CD14-positive monocyte (primary cell): ENCODE measurements at regions not wholly inside any gene's neighbourhood (a gene's known extent, or its start where the extent isn't known, plus 50 kb on each side); places are given as distances from the start of the nearest gene placed in this dataset.
"Not testable (repeated sequence)": the region's sequence is repeated elsewhere in the genome, so short reads cannot be mapped to it uniquely, and the experiment has no call there.

Source experiments
- DNase-seq, 3 donors: peaks; one replicate each; pipeline ENCODE4 v3.0.0-alpha.2; 2011 to 2022
- H2AFZ ChIP-seq: 2 replicates; pipeline ENCODE4 v1.6.0; 2012; ENCODE audit warnings: mild to moderate bottlenecking, low read depth, low read length, inconsistent platforms; ENCODE audit not compliant: insufficient read depth, poor library complexity, severe bottlenecking
- H3K27ac ChIP-seq, 2 donors: 1 replicate in 1 of 2; 2 replicates in 1 of 2; pipeline ENCODE4 v1.5.1; 2012 to 2013; ENCODE audit warnings: low read length in 2 of 2, control low read depth in 1 of 2, inconsistent platforms in 1 of 2, low read depth in 1 of 2, mild to moderate bottlenecking in 1 of 2
- H3K27me3 ChIP-seq, 2 donors: one replicate each; pipeline versions ENCODE4 v1.6.0 to v1.6.1; 2011 to 2013; ENCODE audit warnings: low read length in 2 of 2; ENCODE audit not compliant: control insufficient read depth in 2 of 2, insufficient read depth in 2 of 2
- H3K36me3 ChIP-seq, 2 donors: replicated peaks in 1 of 2; 1 replicate in 1 of 2; 2 replicates in 1 of 2; pipeline versions ENCODE4 v1.5.1 to v1.6.1; 2012 to 2013; ENCODE audit warnings: low read length in 2 of 2, control low read depth in 1 of 2, inconsistent platforms in 1 of 2, mild to moderate bottlenecking in 1 of 2; ENCODE audit not compliant: insufficient read depth in 2 of 2, control insufficient read depth in 1 of 2
- H3K4me1 ChIP-seq, 2 donors: 1 replicate in 1 of 2; 2 replicates in 1 of 2; pipeline versions ENCODE4 v1.5.1 to v1.6.1; 2012 to 2013; ENCODE audit warnings: low read length in 2 of 2, control low read depth in 1 of 2, inconsistent platforms in 1 of 2, mild to moderate bottlenecking in 1 of 2, moderate library complexity in 1 of 2; ENCODE audit not compliant: insufficient read depth in 2 of 2, control insufficient read depth in 1 of 2
- H3K4me2 ChIP-seq: replicated peaks from 2 replicates; pipeline ENCODE3; 2012; ENCODE audit warnings: low read length, moderate library complexity, mild to moderate bottlenecking; ENCODE audit not compliant: poor library complexity, severe bottlenecking; ENCODE audit errors: extremely low read depth
- H3K4me3 ChIP-seq, 3 experiments: fragments of 200-600 bp in 1 of 3; sonication (generic) in 1 of 3; replicated peaks in 1 of 3; 1 replicate in 2 of 3; 2 replicates in 1 of 3; pipeline ENCODE4 v1.5.1; 2011 to 2013; ENCODE audit warnings: low read length in 3 of 3, mild to moderate bottlenecking in 3 of 3, control low read depth in 2 of 3, low read depth in 2 of 3, inconsistent platforms in 1 of 3, moderate library complexity in 1 of 3
- H3K79me2 ChIP-seq: 2 replicates; pipeline ENCODE4 v1.6.0; 2012; ENCODE audit warnings: mild to moderate bottlenecking, control low read depth, inconsistent platforms, low read length, moderate library complexity; ENCODE audit not compliant: insufficient read depth
- H3K9ac ChIP-seq: 2 replicates; pipeline ENCODE4 v1.6.0; 2017; ENCODE audit warnings: low read length, mild to moderate bottlenecking; ENCODE audit not compliant: insufficient read depth, poor library complexity, severe bottlenecking
- H3K9me3 ChIP-seq, 2 donors: replicated peaks in 1 of 2; 1 replicate in 1 of 2; 2 replicates in 1 of 2; pipeline versions ENCODE4 v1.5.1 to v1.6.1; 2012 to 2013; ENCODE audit warnings: low read length in 2 of 2, control low read depth in 1 of 2; ENCODE audit not compliant: control insufficient read depth in 1 of 2, insufficient read depth in 1 of 2
- H4K20me1 ChIP-seq: 2 replicates; pipeline ENCODE4 v1.6.0; 2012; ENCODE audit warnings: mild to moderate bottlenecking, low read length, control low read depth, moderate library complexity; ENCODE audit not compliant: insufficient read depth
- H3K27ac Mint-ChIP-seq, 7 donors: one replicate each; pipeline ENCODE4 v1.8.0; 2020; ENCODE audit warnings: mild to moderate bottlenecking in 7 of 7, mixed read lengths in 7 of 7, moderate library complexity in 6 of 7, inconsistent platforms in 2 of 7
- H3K27me3 Mint-ChIP-seq, 3 donors: one replicate each; pipeline ENCODE4 v1.8.0; 2021 to 2022; ENCODE audit warnings: low read depth in 3 of 3, mild to moderate bottlenecking in 3 of 3, mixed read lengths in 3 of 3, moderate library complexity in 3 of 3, inconsistent platforms in 1 of 3
- H3K36me3 Mint-ChIP-seq, 2 donors: one replicate each; pipeline ENCODE4 v1.8.0; 2020; ENCODE audit warnings: mixed read lengths in 2 of 2, inconsistent platforms in 1 of 2, mild to moderate bottlenecking in 1 of 2
- H3K4me1 Mint-ChIP-seq: one replicate; pipeline ENCODE4 v1.8.0; 2020; ENCODE audit warnings: mild to moderate bottlenecking, mixed read lengths
- H3K4me3 Mint-ChIP-seq, 2 donors: one replicate each; pipeline ENCODE4 v1.8.0; 2020; ENCODE audit warnings: mild to moderate bottlenecking in 2 of 2, mixed read lengths in 2 of 2, moderate library complexity in 1 of 2
- H3K9me3 Mint-ChIP-seq, 7 donors: one replicate each; pipeline ENCODE4 v1.8.0; 2020 to 2022; ENCODE audit warnings: mixed read lengths in 7 of 7, mild to moderate bottlenecking in 6 of 7, moderate library complexity in 6 of 7, inconsistent platforms in 2 of 7
- WGBS: methylation state at CpG from one replicate; pipeline ENCODE4 v1.1.5; 2013; ENCODE audit warnings: missing lambda C conversion rate; ENCODE audit not compliant: insufficient coverage; 5-methylcytosine and 5-hydroxymethylcytosine counted together
- intact Hi-C, 2 donors: fragments of 100-400 bp; cut with micrococcal nuclease; formaldehyde crosslinking; loops; one replicate each; pipeline versions ENCODE4 v1.15.0 to v1.15.1; 2023
- TF ChIP-seq, protein P1 (sequence below): fragments of 200-600 bp; IDR thresholded peaks from one replicate; pipeline ENCODE4 v1.8.0; 2022; ENCODE audit warnings: antibody characterized with exemption, mild to moderate bottlenecking

DNA sequence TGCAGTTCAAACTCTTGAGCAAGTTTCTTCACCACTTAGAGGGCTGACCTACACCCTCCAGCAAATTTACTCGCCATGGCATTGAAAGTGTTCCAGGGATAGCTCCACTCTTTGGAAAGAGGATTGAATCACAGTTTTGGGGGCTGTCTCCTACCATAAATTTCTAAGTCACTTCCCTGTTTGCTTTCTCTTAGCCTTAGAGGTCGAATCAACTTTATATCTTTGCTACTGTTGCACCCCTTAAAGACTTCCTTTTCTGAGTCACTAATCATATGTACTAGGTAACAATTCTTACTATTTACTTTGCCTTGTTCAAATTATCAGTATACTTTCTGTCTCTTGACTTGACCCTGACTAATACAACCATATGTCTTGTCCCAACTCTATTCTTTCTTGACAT lies 1151.8 kb upstream of the ALCAM start:
- no peak overlapping the region for H2AFZ ChIP-seq
- Mint-ChIP-seq H3K36me3 (no peaks in the 10 kb centered on the region), H3K27ac (no peak overlapping the region), H3K4me1 (no peaks in the 10 kb centered on the region), H3K27me3 (no peaks in the 10 kb centered on the region), H3K4me3 (no peak overlapping the region), H3K9me3 (peaks cover 0 to 3% (median under 1%) of the 10 kb centered on the region in 7 donors)
- no peak overlapping the region for H3K4me3 ChIP-seq
- TF ChIP-seq, protein P1, sequence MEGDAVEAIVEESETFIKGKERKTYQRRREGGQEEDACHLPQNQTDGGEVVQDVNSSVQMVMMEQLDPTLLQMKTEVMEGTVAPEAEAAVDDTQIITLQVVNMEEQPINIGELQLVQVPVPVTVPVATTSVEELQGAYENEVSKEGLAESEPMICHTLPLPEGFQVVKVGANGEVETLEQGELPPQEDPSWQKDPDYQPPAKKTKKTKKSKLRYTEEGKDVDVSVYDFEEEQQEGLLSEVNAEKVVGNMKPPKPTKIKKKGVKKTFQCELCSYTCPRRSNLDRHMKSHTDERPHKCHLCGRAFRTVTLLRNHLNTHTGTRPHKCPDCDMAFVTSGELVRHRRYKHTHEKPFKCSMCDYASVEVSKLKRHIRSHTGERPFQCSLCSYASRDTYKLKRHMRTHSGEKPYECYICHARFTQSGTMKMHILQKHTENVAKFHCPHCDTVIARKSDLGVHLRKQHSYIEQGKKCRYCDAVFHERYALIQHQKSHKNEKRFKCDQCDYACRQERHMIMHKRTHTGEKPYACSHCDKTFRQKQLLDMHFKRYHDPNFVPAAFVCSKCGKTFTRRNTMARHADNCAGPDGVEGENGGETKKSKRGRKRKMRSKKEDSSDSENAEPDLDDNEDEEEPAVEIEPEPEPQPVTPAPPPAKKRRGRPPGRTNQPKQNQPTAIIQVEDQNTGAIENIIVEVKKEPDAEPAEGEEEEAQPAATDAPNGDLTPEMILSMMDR: no peak
- H3K36me3 ChIP-seq: no peaks in the 10 kb centered on the region
- no peaks in the 10 kb centered on the region for H3K9me3 ChIP-seq
- H3K4me1 ChIP-seq: no peaks in the 10 kb centered on the region
- no CpG with 5 or more reads among the region's 2 CpGs for WGBS
- H3K27ac ChIP-seq: no peak overlapping the region
- H3K79me2 ChIP-seq: no peaks in the 10 kb centered on the region
- H3K9ac ChIP-seq: no peak overlapping the region
- H3K4me2 ChIP-seq: no peak overlapping the region
- H4K20me1 ChIP-seq: no peaks in the 10 kb centered on the region
- no peak for DNase-seq
- H3K27me3 ChIP-seq: no peaks in the 10 kb centered on the region
- intact Hi-C loops: no loop called here

DNA sequence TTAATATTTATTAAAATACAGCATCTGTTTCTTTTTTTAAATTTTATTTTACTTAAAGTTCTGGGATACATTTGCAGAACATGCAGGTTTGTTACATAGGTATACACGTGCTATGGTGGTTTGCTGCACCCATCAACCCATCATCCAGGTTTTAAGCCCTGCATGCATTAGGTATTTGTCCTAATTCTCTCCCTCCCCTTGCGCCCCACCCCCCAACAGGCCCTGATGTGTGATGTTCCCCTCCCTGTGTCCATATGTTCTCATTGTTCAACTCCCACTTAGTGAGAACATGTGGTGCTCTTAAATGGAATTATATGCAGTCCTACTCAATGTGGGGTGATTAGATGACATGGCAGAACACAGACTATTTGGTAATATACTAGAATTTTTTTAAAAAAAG lies 1147.7 kb upstream of the ALCAM start:
- H3K4me2 ChIP-seq, H4K20me1 ChIP-seq, H2AFZ ChIP-seq, H3K36me3 Mint-ChIP-seq, H3K9me3 ChIP-seq, H3K27ac ChIP-seq, H3K27me3 Mint-ChIP-seq, H3K4me3 Mint-ChIP-seq, H3K27me3 ChIP-seq, H3K36me3 ChIP-seq, H3K27ac Mint-ChIP-seq, H3K4me3 ChIP-seq, H3K9ac ChIP-seq, H3K4me1 Mint-ChIP-seq, H3K79me2 ChIP-seq, H3K9me3 Mint-ChIP-seq, DNase-seq, intact Hi-C loops, H3K4me1 ChIP-seq: not testable (repeated sequence)
- WGBS: no CpG with 5 or more reads among the region's 2 CpGs
